MM.1S (cell line): ENCODE measurements at regions not wholly inside any gene's neighbourhood (a gene's known extent, or its start where the extent isn't known, plus 50 kb on each side); places are given as distances from the start of the nearest gene placed in this dataset.
"Not testable (repeated sequence)": the region's sequence is repeated elsewhere in the genome, so short reads cannot be mapped to it uniquely, and the experiment has no call there.

Experiments used
- DNase-seq: peaks from one replicate; pipeline ENCODE4 v3.0.0-alpha.2; 2015
- H2AFZ ChIP-seq: fragments of 300-600 bp; sonication (generic); 2 replicates; pipeline ENCODE4 v1.6.0; 2016; ENCODE audit warnings: antibody characterized with exemption, low read length
- H3F3A ChIP-seq: fragments of 300-600 bp; sonication (generic); 2 replicates; pipeline ENCODE4 v1.6.1; 2016; ENCODE audit warnings: mild to moderate bottlenecking, antibody characterized with exemption, low read length, moderate library complexity, mixed read lengths; ENCODE audit not compliant: insufficient read depth
- H3K27ac ChIP-seq: fragments of 300-600 bp; sonication (generic); 2 replicates; pipeline ENCODE4 v1.5.1; 2016; ENCODE audit warnings: mild to moderate bottlenecking, low read length
- H3K27me3 ChIP-seq: fragments of 300-600 bp; sonication (generic); replicated peaks from 2 replicates; pipeline ENCODE4 v1.6.0; 2016; ENCODE audit warnings: low read length; ENCODE audit not compliant: insufficient read depth
- H3K36me3 ChIP-seq: fragments of 300-600 bp; sonication (generic); replicated peaks from 2 replicates; pipeline ENCODE4 v1.6.1; 2016; ENCODE audit warnings: mild to moderate bottlenecking, low read length, mixed read lengths; ENCODE audit not compliant: insufficient read depth
- H3K4me1 ChIP-seq: fragments of 300-600 bp; sonication (generic); 2 replicates; pipeline ENCODE4 v1.6.1; 2016; ENCODE audit warnings: low read length, mixed read lengths
- H3K4me2 ChIP-seq: fragments of 300-600 bp; sonication (generic); 2 replicates; pipeline ENCODE4 v1.6.0; 2016; ENCODE audit warnings: low read depth, low read length
- H3K4me3 ChIP-seq: fragments of 300-600 bp; sonication (generic); 2 replicates; pipeline ENCODE4 v1.5.1; 2016; ENCODE audit warnings: low read length, mixed read lengths
- H3K79me2 ChIP-seq: fragments of 300-600 bp; sonication (generic); 2 replicates; pipeline ENCODE4 v1.6.1; 2016; ENCODE audit warnings: mixed run types, low read length, mixed read lengths
- H3K9ac ChIP-seq: fragments of 300-600 bp; sonication (generic); 2 replicates; pipeline ENCODE4 v1.6.1; 2016; ENCODE audit warnings: low read length, mixed read lengths
- H3K9me2 ChIP-seq: fragments of 300-600 bp; sonication (generic); replicated peaks from 2 replicates; pipeline ENCODE4 v1.6.1; 2016; ENCODE audit warnings: mild to moderate bottlenecking, low read length, mixed read lengths; ENCODE audit not compliant: insufficient read depth
- H3K9me3 ChIP-seq: fragments of 300-600 bp; sonication (generic); replicated peaks from 2 replicates; pipeline ENCODE4 v1.6.1; 2016; ENCODE audit warnings: mild to moderate bottlenecking, low read length, mixed read lengths; ENCODE audit not compliant: insufficient read depth
- H4K20me1 ChIP-seq: fragments of 300-600 bp; sonication (generic); 2 replicates; pipeline ENCODE4 v1.6.1; 2016; ENCODE audit warnings: mild to moderate bottlenecking, low read length, moderate library complexity, mixed read lengths; ENCODE audit not compliant: insufficient read depth
- CTCF ChIP-seq: fragments of 300-600 bp; sonication (generic); IDR thresholded peaks from 2 replicates; pipeline ENCODE4 v1.5.1; 2016; ENCODE audit warnings: antibody characterized with exemption, low read length, mixed read lengths
- EZH2 ChIP-seq: fragments of 300-600 bp; sonication (generic); optimal IDR thresholded peaks from 2 replicates; pipeline ENCODE3; 2017; ENCODE audit warnings: low read depth, mild to moderate bottlenecking, antibody characterized with exemption, low read length, mixed read lengths
- EZH2phosphoT487 ChIP-seq: fragments of 300-600 bp; sonication (generic); IDR thresholded peaks from 2 replicates; pipeline ENCODE4 v1.6.1; 2018; ENCODE audit warnings: antibody characterized with exemption, low read length

- not testable (repeated sequence) for H3K9me2 ChIP-seq, H3K36me3 ChIP-seq, H3K27ac ChIP-seq, H3K4me1 ChIP-seq, H3K9me3 ChIP-seq, H3K9ac ChIP-seq, H3F3A ChIP-seq, H4K20me1 ChIP-seq, H3K4me2 ChIP-seq, DNase-seq, H3K27me3 ChIP-seq, H3K4me3 ChIP-seq, H3K79me2 ChIP-seq, H2AFZ ChIP-seq
Measured at GRCh38 chr2:95754213-95754612, 162.4 kb downstream of the TRIM43 start.

- not testable (repeated sequence) for H3K36me3 ChIP-seq, H3K9me2 ChIP-seq, H3K4me2 ChIP-seq, H3K4me1 ChIP-seq, H3F3A ChIP-seq, H3K79me2 ChIP-seq, H3K4me3 ChIP-seq, H3K9ac ChIP-seq, H3K27ac ChIP-seq, H3K9me3 ChIP-seq, H2AFZ ChIP-seq, DNase-seq, H3K27me3 ChIP-seq, H4K20me1 ChIP-seq
Measured at GRCh38 chr2:95754819-95755563, 163.2 kb downstream of the TRIM43 start.

GRCh38 chr2:95755956-95756669 is 164.3 kb downstream of the TRIM43 start:
- H2AFZ ChIP-seq, H3K27ac ChIP-seq, DNase-seq, H3F3A ChIP-seq, H3K4me3 ChIP-seq, H3K27me3 ChIP-seq, H3K9me2 ChIP-seq, H3K36me3 ChIP-seq, H4K20me1 ChIP-seq, H3K4me1 ChIP-seq, H3K4me2 ChIP-seq, H3K9ac ChIP-seq, H3K9me3 ChIP-seq, H3K79me2 ChIP-seq: not testable (repeated sequence)

- Histone ChIP-seq H3K4me2 (no peak overlapping the region), H3K36me3 (no peaks in the 10 kb centered on the region), H3K9me2 (no peaks in the 10 kb centered on the region), H3K27ac (no peak overlapping the region), H3F3A (no peaks in the 10 kb centered on the region), H3K4me3 (no peak overlapping the region), H3K9ac (no peak overlapping the region), H3K79me2 (no peaks in the 10 kb centered on the region), H2AFZ (no peak overlapping the region), H4K20me1 (no peaks in the 10 kb centered on the region), H3K4me1 (no peaks in the 10 kb centered on the region), H3K27me3 (no peaks in the 10 kb centered on the region), H3K9me3 (no peaks in the 10 kb centered on the region)
- TF ChIP-seq CTCF = no peak
- no peak for TF ChIP-seq EZH2
- TF ChIP-seq EZH2phosphoT487 = no peak
- no peak for DNase-seq
Measured at GRCh38 chr2:95757988-95758387, 166.2 kb downstream of the TRIM43 start.
